IMR-90 (cell line): ENCODE measurements at regions not wholly inside any gene's neighbourhood (a gene's known extent, or its start where the extent isn't known, plus 50 kb on each side); places are given as distances from the start of the nearest gene placed in this dataset.

Experiments
- ATAC-seq: fragments of 200-7000 bp; cut with Tn5 transposase; 2 replicates; pipeline ENCODE4 v1.9.1; 2020; ENCODE audit warnings: low read depth, mild to moderate bottlenecking, moderate library complexity
- BruUV-seq: library from RNA; stranded (reverse); fragments of 400-500 nt; replicated peaks from 2 replicates; lab custom pipeline; 2021; lab: Mats Ljungman, UMichigan
- CTCF ChIA-PET: fragments of 300-600 bp; formaldehyde crosslinking; extraction: SDS; loops from one replicate; lab custom pipeline; 2021; ENCODE audit warnings: antibody characterized with exemption; lab: Yijun Ruan, JAX
- POLR2A ChIA-PET: fragments of 300-600 bp; sonication (Branson Sonifier 250); formaldehyde crosslinking; loops from one replicate; lab custom pipeline; 2022; ENCODE audit warnings: antibody characterized with exemption; ENCODE audit not compliant: unreplicated experiment; lab: Charles Lee
- DNase-seq: peaks from one replicate; pipeline ENCODE4 v3.0.0; 2013
- H2AFZ ChIP-seq: replicated peaks from 2 replicates; pipeline ENCODE3; 2013; ENCODE audit warnings: low read length, mild to moderate bottlenecking; ENCODE audit not compliant: poor library complexity
- H2AK5ac ChIP-seq: 2 replicates; pipeline ENCODE4 v1.6.1; 2013; ENCODE audit warnings: low read depth, low read length, inconsistent platforms
- H2AK9ac ChIP-seq: replicated peaks from 2 replicates; pipeline ENCODE3; 2013; ENCODE audit warnings: mild to moderate bottlenecking, low read depth, low read length, moderate library complexity; ENCODE audit not compliant: poor library complexity
- H2BK120ac ChIP-seq: 2 replicates; pipeline ENCODE4 v1.6.1; 2013; ENCODE audit warnings: low read depth, low read length, inconsistent platforms
- H2BK15ac ChIP-seq: 3 replicates; pipeline ENCODE4 v1.6.1; 2013; ENCODE audit warnings: low read depth, low read length, inconsistent platforms
- H2BK20ac ChIP-seq: 2 replicates; pipeline ENCODE4 v1.6.1; 2013; ENCODE audit warnings: low read depth, mild to moderate bottlenecking, inconsistent platforms, low read length, moderate library complexity
- H2BK5ac ChIP-seq: 2 replicates; pipeline ENCODE4 v1.6.1; 2013; ENCODE audit warnings: mild to moderate bottlenecking, low read depth, low read length, inconsistent platforms; ENCODE audit not compliant: poor library complexity, severe bottlenecking
- H3K14ac ChIP-seq: replicated peaks from 2 replicates; pipeline ENCODE4 v1.6.1; 2013; ENCODE audit warnings: low read depth, low read length, inconsistent platforms
- H3K18ac ChIP-seq: 2 replicates; pipeline ENCODE4 v1.6.1; 2013; ENCODE audit warnings: low read depth, low read length, control low read depth
- H3K23ac ChIP-seq: 2 replicates; pipeline ENCODE4 v1.6.1; 2013; ENCODE audit warnings: low read depth, low read length, inconsistent platforms
- H3K27ac ChIP-seq: 2 replicates; pipeline ENCODE4 v1.5.1; 2013; ENCODE audit warnings: mild to moderate bottlenecking, control low read depth, low read length; ENCODE audit not compliant: insufficient read depth
- H3K27me3 ChIP-seq: 2 replicates; pipeline ENCODE4 v1.6.1; 2013; ENCODE audit warnings: low read length; ENCODE audit not compliant: control insufficient read depth, insufficient read depth
- H3K36me3 ChIP-seq: 2 replicates; pipeline ENCODE4 v1.6.1; 2013; ENCODE audit warnings: low read length, mixed read lengths; ENCODE audit not compliant: control insufficient read depth, insufficient read depth
- H3K4ac ChIP-seq: 2 replicates; pipeline ENCODE4 v1.6.1; 2013; ENCODE audit warnings: low read depth, low read length, inconsistent platforms
- H3K4me1 ChIP-seq: 2 replicates; pipeline ENCODE4 v1.6.1; 2013; ENCODE audit warnings: low read length, mixed read lengths; ENCODE audit not compliant: control insufficient read depth, insufficient read depth
- H3K4me2 ChIP-seq: 2 replicates; pipeline ENCODE4 v1.6.1; 2013; ENCODE audit warnings: low read depth, mild to moderate bottlenecking, control low read depth, low read length, moderate library complexity
- H3K4me3 ChIP-seq: 2 replicates; pipeline ENCODE4 v1.5.1; 2013; ENCODE audit warnings: low read depth, mild to moderate bottlenecking, control low read depth, low read length, moderate library complexity; ENCODE audit not compliant: insufficient read depth
- H3K56ac ChIP-seq: 2 replicates; pipeline ENCODE4 v1.6.1; 2013; ENCODE audit warnings: low read length, inconsistent platforms; ENCODE audit not compliant: insufficient read depth; ENCODE audit errors: extremely low read depth
- H3K79me1 ChIP-seq, 2 experiments: 2 replicates each; pipeline ENCODE4 v1.6.1; 2013; ENCODE audit warnings: low read length in 2 of 2, inconsistent platforms in 1 of 2, low read depth in 1 of 2
- H3K9ac ChIP-seq: 2 replicates; pipeline ENCODE4 v1.6.1; 2013; ENCODE audit warnings: low read depth, low read length, control low read depth
- H3K9me1 ChIP-seq: 2 replicates; pipeline ENCODE4 v1.6.1; 2013; ENCODE audit warnings: low read length, inconsistent platforms; ENCODE audit not compliant: insufficient read depth
- H3K9me3 ChIP-seq: 2 replicates; pipeline ENCODE4 v1.6.1; 2013; ENCODE audit warnings: low read length; ENCODE audit not compliant: control insufficient read depth, insufficient read depth
- H4K20me1 ChIP-seq: 2 replicates; pipeline ENCODE4 v1.6.1; 2013; ENCODE audit warnings: low read length, inconsistent platforms; ENCODE audit not compliant: insufficient read depth
- H4K5ac ChIP-seq: 2 replicates; pipeline ENCODE4 v1.6.1; 2013; ENCODE audit warnings: mild to moderate bottlenecking, low read depth, low read length, control low read depth
- H4K8ac ChIP-seq, 2 experiments: 2 replicates each; pipeline ENCODE4 v1.6.1; 2013; ENCODE audit warnings: low read depth in 2 of 2, low read length in 2 of 2, control low read depth in 1 of 2, inconsistent platforms in 1 of 2
- H4K91ac ChIP-seq: 2 replicates; pipeline ENCODE4 v1.6.1; 2013; ENCODE audit warnings: low read depth, low read length, inconsistent platforms; ENCODE audit not compliant: insufficient read depth
- CEBPB ChIP-seq: IDR thresholded peaks from 2 replicates; pipeline ENCODE4 v1.6.1; 2012; ENCODE audit warnings: low read depth, low read length, improper control_type of control experiment
- CTCF ChIP-seq: conservative IDR thresholded peaks from 2 replicates; pipeline ENCODE4 v1.5.1; 2012; ENCODE audit warnings: mild to moderate bottlenecking, low read depth, low read length, improper control_type of control experiment
- FOS ChIP-seq: fragments of 150-350 bp; IDR thresholded peaks from 2 replicates; pipeline ENCODE4 v1.6.1; 2016; ENCODE audit warnings: low read depth, low read length
- MAZ ChIP-seq: IDR thresholded peaks from 2 replicates; pipeline ENCODE4 v1.6.1; 2012; ENCODE audit warnings: low read depth, mild to moderate bottlenecking, low read length, improper control_type of control experiment, moderate library complexity, borderline replicate concordance
- MXI1 ChIP-seq: IDR thresholded peaks from 2 replicates; pipeline ENCODE4 v1.6.1; 2012; ENCODE audit warnings: low read depth, mild to moderate bottlenecking, low read length, moderate library complexity, borderline replicate concordance
- RAD21 ChIP-seq: IDR thresholded peaks from 2 replicates; pipeline ENCODE4 v1.6.1; 2012; ENCODE audit warnings: low read length, improper control_type of control experiment
- RFX5 ChIP-seq: IDR thresholded peaks from 2 replicates; pipeline ENCODE4 v1.8.0; 2012; ENCODE audit warnings: low read depth, mild to moderate bottlenecking, low read length, moderate library complexity
- SMC3 ChIP-seq: fragments of 150-350 bp; IDR thresholded peaks from 2 replicates; pipeline ENCODE4 v1.6.1; 2016; ENCODE audit warnings: low read depth, mild to moderate bottlenecking, antibody characterized with exemption, low read length, moderate library complexity
- WGBS, 2 experiments: methylation state at CpG; one replicate each; pipeline versions ENCODE4 v1.1.5 to v1.1.7; 2013; ENCODE audit warnings: missing lambda C conversion rate in 2 of 2; ENCODE audit not compliant: insufficient read length in 1 of 2; ENCODE audit errors: extremely low coverage in 2 of 2; 5-methylcytosine and 5-hydroxymethylcytosine counted together
- dilution Hi-C: fragments of 300-500 bp; cut with HindIII; formaldehyde crosslinking; loops from one replicate; pipeline ENCODE4 v1.14.3; 2018; ENCODE audit warnings: low sequenced_read_pairs; ENCODE audit not compliant: unreplicated experiment
- in situ Hi-C: fragments of 300-500 bp; cut with MboI; formaldehyde crosslinking; loops from 3 replicates; pipeline ENCODE4 v1.14.3; 2019; ENCODE audit warnings: low sequenced_read_pairs, inconsistent platforms, mixed read lengths
- intact Hi-C: fragments of 100-400 bp; cut with micrococcal nuclease; formaldehyde crosslinking; loops from 2 replicates; pipeline ENCODE4 v1.10.0; 2022

GRCh38 chr18:51692612-51693011 is 495.1 kb upstream of the MEX3C start:
- Histone ChIP-seq H3K79me1 (no peaks in the 10 kb centered on the region), H3K36me3 (no peaks in the 10 kb centered on the region), H2AK9ac (no peak overlapping the region), H3K4ac (no peak overlapping the region), H2BK20ac (no peak overlapping the region), H2BK15ac (no peak overlapping the region), H3K9me3 (peaks cover 22% of the 10 kb centered on the region; the same call in 1 of the 2 replicates), H4K5ac (no peak overlapping the region), H3K4me3 (no peak overlapping the region), H3K4me2 (no peak overlapping the region), H3K9ac (no peak overlapping the region), H4K20me1 (no peaks in the 10 kb centered on the region), H4K91ac (no peak overlapping the region), H2AFZ (no peak overlapping the region), H3K27ac (no peak overlapping the region), H4K8ac (no peak overlapping the region), H3K56ac (no peak overlapping the region), H3K23ac (no peak overlapping the region), H3K18ac (no peak overlapping the region), H2AK5ac (no peak overlapping the region), H3K27me3 (no peaks in the 10 kb centered on the region), H3K9me1 (no peaks in the 10 kb centered on the region), H2BK5ac (no peak overlapping the region), H2BK120ac (no peak overlapping the region), H3K14ac (no peak overlapping the region), H3K4me1 (no peaks in the 10 kb centered on the region)
- TF ChIP-seq RFX5 (no peak), CEBPB (no peak), SMC3 (no peak), MAZ (no peak), MXI1 (no peak), FOS (no peak), CTCF (no peak), RAD21 (no peak)
- ATAC-seq = no peak
- in situ Hi-C loops = no loop called here
- CTCF ChIA-PET = no interaction called here
- WGBS, 2 experiments = no CpG with 5 or more reads among the region's 2 CpGs
- DNase-seq = no peak
- intact Hi-C loops = no loop called here
- BruUV-seq = no TSS peak
- dilution Hi-C loops = no loop called here
- POLR2A ChIA-PET = no interaction called here
